Fibroblast of lung (primary cell): ENCODE measurements at regions not wholly inside any gene's neighbourhood (a gene's known extent, or its start where the extent isn't known, plus 50 kb on each side); places are given as distances from the start of the nearest gene placed in this dataset.

Source experiments
- DNase-seq, 2 donors: peaks; one replicate each; pipeline versions ENCODE4 v3.0.0 to v3.0.0-alpha.2; 2010; ENCODE audit warnings: low read depth in 2 of 2
- H2AFZ ChIP-seq: 2 replicates; pipeline ENCODE4 v1.5.1; 2012; ENCODE audit warnings: low read length, control low read depth, inconsistent platforms
- H3K27ac ChIP-seq: 2 replicates; pipeline ENCODE4 v1.5.1; 2011; ENCODE audit warnings: low read length, control low read depth; ENCODE audit not compliant: insufficient read depth
- H3K27me3 ChIP-seq: 2 replicates; pipeline ENCODE4 v1.5.1; 2011; ENCODE audit warnings: mild to moderate bottlenecking, low read length; ENCODE audit not compliant: control insufficient read depth, insufficient read depth
- H3K36me3 ChIP-seq: 2 replicates; pipeline ENCODE4 v1.5.1; 2011; ENCODE audit warnings: low read length; ENCODE audit not compliant: control insufficient read depth, insufficient read depth
- H3K4me1 ChIP-seq: 2 replicates; pipeline ENCODE4 v1.5.1; 2011; ENCODE audit warnings: low read length; ENCODE audit not compliant: control insufficient read depth, insufficient read depth; ENCODE audit errors: extremely low read depth
- H3K4me2 ChIP-seq: 2 replicates; pipeline ENCODE4 v1.5.1; 2011; ENCODE audit warnings: low read length, control low read depth; ENCODE audit not compliant: insufficient read depth; ENCODE audit errors: extremely low read depth
- H3K4me3 ChIP-seq, 4 experiments: fragments of 200-600 bp in 1 of 4; sonication (generic) in 1 of 4; replicated peaks in 1 of 4; 2 replicates each; pipeline ENCODE4 v1.5.1; 2011 to 2016; ENCODE audit warnings: low read length in 4 of 4, low read depth in 3 of 4, mild to moderate bottlenecking in 3 of 4, control low read depth in 2 of 4, inconsistent platforms in 1 of 4, mixed read lengths in 1 of 4; ENCODE audit not compliant: insufficient read depth in 1 of 4; ENCODE audit errors: control extremely low read depth in 1 of 4
- H3K79me2 ChIP-seq: 2 replicates; pipeline ENCODE4 v1.5.1; 2012; ENCODE audit warnings: mild to moderate bottlenecking, low read length, inconsistent platforms; ENCODE audit not compliant: control insufficient read depth, insufficient read depth
- H3K9ac ChIP-seq: 2 replicates; pipeline ENCODE4 v1.5.1; 2011; ENCODE audit warnings: mild to moderate bottlenecking, low read length, control low read depth; ENCODE audit not compliant: insufficient read depth
- H3K9me3 ChIP-seq: 2 replicates; pipeline ENCODE4 v1.5.1; 2012; ENCODE audit warnings: low read depth, low read length; ENCODE audit not compliant: control insufficient read depth, insufficient read depth
- H4K20me1 ChIP-seq: 2 replicates; pipeline ENCODE4 v1.5.1; 2011; ENCODE audit warnings: low read length; ENCODE audit not compliant: control insufficient read depth, insufficient read depth; ENCODE audit errors: extremely low read depth
- EZH2 ChIP-seq: IDR thresholded peaks from 2 replicates; pipeline ENCODE4 v1.5.1; 2012; ENCODE audit warnings: low read length, control low read depth, mild to moderate bottlenecking; ENCODE audit errors: missing control alignments
- TF ChIP-seq, protein P1 (sequence below), 2 donors: IDR thresholded peaks in 1 of 2; conservative IDR thresholded peaks in 1 of 2; 1 replicate in 1 of 2; 2 replicates in 1 of 2; pipeline ENCODE4 v1.5.1; 2011 to 2012; ENCODE audit warnings: low read length in 2 of 2, control low read depth in 1 of 2, inconsistent platforms in 1 of 2, low read depth in 1 of 2, mild to moderate bottlenecking in 1 of 2

DNA sequence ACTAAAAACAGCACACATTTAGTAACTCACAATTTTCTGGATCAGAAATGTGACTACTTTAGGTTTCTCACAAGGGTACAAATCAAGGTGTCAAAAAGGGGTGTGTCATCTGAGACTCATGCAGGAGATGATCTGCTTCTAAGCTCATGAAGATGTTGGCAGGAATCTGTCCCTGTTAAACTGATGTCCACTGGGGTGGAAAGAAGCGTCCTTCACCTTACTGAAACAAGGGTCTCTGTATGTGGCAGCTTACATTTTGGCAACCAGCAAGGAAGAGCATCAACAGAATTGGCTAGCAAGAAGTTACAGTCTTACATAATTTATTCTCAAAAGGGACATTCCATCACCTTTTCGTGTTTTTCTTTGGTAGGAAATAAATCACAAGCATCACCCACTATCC, 1223.8 kb downstream of the AMY1C start:
- H3K9me3 ChIP-seq: no peaks in the 10 kb centered on the region
- no peak overlapping the region for H3K4me3 ChIP-seq
- H3K27ac ChIP-seq: no peak overlapping the region
- H3K27me3 ChIP-seq: no peaks in the 10 kb centered on the region
- no peaks in the 10 kb centered on the region for H3K4me1 ChIP-seq
- H3K36me3 ChIP-seq: no peaks in the 10 kb centered on the region
- TF ChIP-seq, protein P1, sequence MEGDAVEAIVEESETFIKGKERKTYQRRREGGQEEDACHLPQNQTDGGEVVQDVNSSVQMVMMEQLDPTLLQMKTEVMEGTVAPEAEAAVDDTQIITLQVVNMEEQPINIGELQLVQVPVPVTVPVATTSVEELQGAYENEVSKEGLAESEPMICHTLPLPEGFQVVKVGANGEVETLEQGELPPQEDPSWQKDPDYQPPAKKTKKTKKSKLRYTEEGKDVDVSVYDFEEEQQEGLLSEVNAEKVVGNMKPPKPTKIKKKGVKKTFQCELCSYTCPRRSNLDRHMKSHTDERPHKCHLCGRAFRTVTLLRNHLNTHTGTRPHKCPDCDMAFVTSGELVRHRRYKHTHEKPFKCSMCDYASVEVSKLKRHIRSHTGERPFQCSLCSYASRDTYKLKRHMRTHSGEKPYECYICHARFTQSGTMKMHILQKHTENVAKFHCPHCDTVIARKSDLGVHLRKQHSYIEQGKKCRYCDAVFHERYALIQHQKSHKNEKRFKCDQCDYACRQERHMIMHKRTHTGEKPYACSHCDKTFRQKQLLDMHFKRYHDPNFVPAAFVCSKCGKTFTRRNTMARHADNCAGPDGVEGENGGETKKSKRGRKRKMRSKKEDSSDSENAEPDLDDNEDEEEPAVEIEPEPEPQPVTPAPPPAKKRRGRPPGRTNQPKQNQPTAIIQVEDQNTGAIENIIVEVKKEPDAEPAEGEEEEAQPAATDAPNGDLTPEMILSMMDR (conservative IDR thresholded peaks at IDR 0.05 in 1 of 2, IDR thresholded peaks at IDR 0.05 in 1 of 2; ENCODE audit: low read depth in 1 of 2, low read length in 2 of 2): no peak
- TF ChIP-seq EZH2: no peak
- H4K20me1 ChIP-seq: no peaks in the 10 kb centered on the region
- no peak for DNase-seq
- no peaks in the 10 kb centered on the region for H3K79me2 ChIP-seq
- H3K4me2 ChIP-seq: no peak overlapping the region
- H2AFZ ChIP-seq: no peak overlapping the region
- H3K9ac ChIP-seq: no peak overlapping the region

DNA sequence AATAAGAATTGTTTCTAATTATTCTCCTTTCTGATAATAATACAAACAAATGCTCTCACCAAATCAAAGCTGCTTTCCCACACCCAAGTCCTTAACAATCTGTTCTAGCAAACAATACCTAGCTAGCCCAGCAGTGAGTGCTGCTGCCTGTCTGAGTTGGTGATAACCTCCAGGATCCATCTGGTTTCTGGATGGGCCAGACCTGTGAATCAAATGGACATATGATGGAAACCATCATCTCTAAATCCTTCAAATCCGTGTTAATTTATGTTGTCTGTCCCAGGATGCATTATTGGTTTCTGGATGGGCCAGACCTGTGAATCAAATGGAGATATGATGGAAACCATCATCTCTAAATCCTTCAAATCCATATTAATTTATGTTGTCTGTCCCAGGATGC, 1230.0 kb downstream of the AMY1C start:
- Histone ChIP-seq H3K4me2 (no peak overlapping the region), H3K9me3 (no peaks in the 10 kb centered on the region), H3K36me3 (no peaks in the 10 kb centered on the region), H3K9ac (no peak overlapping the region), H3K27me3 (no peaks in the 10 kb centered on the region), H3K27ac (no peak overlapping the region), H2AFZ (no peak overlapping the region), H3K4me3 (no peak overlapping the region), H3K4me1 (no peaks in the 10 kb centered on the region), H3K79me2 (no peaks in the 10 kb centered on the region), H4K20me1 (no peaks in the 10 kb centered on the region)
- no peak for DNase-seq
- no peak for TF ChIP-seq EZH2
- TF ChIP-seq, protein P1 (conservative IDR thresholded peaks at IDR 0.05 in 1 of 2, IDR thresholded peaks at IDR 0.05 in 1 of 2; ENCODE audit: low read depth in 1 of 2, low read length in 2 of 2): no peak

DNA sequence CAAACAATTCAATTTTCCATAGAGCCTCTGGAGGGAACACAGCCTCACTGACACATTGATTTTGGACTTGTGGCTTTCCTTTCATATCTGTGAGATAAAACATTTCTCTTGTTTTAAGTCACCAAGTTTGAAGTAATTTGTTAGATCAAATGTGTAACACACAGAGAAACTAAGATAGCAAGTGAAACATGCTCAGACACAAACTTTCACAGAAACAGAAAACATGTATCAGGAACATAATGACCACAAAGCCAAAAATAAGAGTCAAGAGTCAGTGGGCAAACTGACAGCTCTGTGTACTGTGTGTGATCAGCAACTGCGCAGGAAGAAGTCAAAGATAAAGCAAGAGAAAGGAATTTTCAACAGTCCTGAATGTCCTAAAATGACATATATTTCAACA, 1237.5 kb downstream of the AMY1C start:
- H3K27me3 ChIP-seq: no peaks in the 10 kb centered on the region
- H3K4me1 ChIP-seq: no peaks in the 10 kb centered on the region
- H3K9me3 ChIP-seq: no peaks in the 10 kb centered on the region
- TF ChIP-seq, protein P1 (conservative IDR thresholded peaks at IDR 0.05 in 1 of 2, IDR thresholded peaks at IDR 0.05 in 1 of 2; ENCODE audit: low read depth in 1 of 2, low read length in 2 of 2): no peak
- no peak for TF ChIP-seq EZH2
- DNase-seq: no peak
- no peak overlapping the region for H3K4me3 ChIP-seq
- H3K36me3 ChIP-seq: no peaks in the 10 kb centered on the region
- no peaks in the 10 kb centered on the region for H4K20me1 ChIP-seq
- no peak overlapping the region for H3K4me2 ChIP-seq
- no peak overlapping the region for H3K27ac ChIP-seq
- H3K9ac ChIP-seq: no peak overlapping the region
- H3K79me2 ChIP-seq: no peaks in the 10 kb centered on the region
- no peak overlapping the region for H2AFZ ChIP-seq
